GM18873 (cell line): ENCODE measurements at regions not wholly inside any gene's neighbourhood (a gene's known extent, or its start where the extent isn't known, plus 50 kb on each side); places are given as distances from the start of the nearest gene placed in this dataset.

ENCODE experiments used
- ATAC-seq: cut with Tn5 transposase; IDR thresholded peaks from one replicate; pipeline ENCODE4 v1.9.1; 2021; ENCODE audit warnings: mild to moderate bottlenecking, moderate library complexity, moderate number of reproducible peaks; ENCODE audit not compliant: unreplicated experiment, low FRiP score

DNA sequence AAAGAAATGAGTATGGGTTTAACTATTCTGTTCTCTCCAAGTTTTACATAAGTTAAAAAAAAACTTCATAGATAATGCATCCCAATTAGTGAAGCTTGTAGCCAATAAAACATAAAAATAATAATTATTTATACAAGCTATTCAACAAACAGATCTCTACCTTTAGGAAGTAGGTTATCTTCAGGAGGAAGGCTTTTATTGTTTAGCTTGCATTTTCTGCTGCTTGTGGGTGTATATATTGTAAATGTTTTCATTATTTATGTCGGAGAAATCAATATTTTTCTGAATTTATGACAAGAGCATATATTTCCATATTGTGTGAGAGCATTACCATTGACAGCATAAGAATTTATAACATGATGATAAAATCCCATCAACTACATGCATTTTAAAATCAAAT lies 208.3 kb downstream of the TRAM1L1 start:
- ATAC-seq, result no peak

- ATAC-seq, result no peak
Measured at GRCh38 chr4:116872941-116873340, 212.4 kb downstream of the TRAM1L1 start.

- ATAC-seq, result no peak
Measured at GRCh38 chr4:116872308-116872707, 213.1 kb downstream of the TRAM1L1 start.

- ATAC-seq, result no peak
Measured at GRCh38 chr4:116870686-116871085, 214.7 kb downstream of the TRAM1L1 start.

DNA sequence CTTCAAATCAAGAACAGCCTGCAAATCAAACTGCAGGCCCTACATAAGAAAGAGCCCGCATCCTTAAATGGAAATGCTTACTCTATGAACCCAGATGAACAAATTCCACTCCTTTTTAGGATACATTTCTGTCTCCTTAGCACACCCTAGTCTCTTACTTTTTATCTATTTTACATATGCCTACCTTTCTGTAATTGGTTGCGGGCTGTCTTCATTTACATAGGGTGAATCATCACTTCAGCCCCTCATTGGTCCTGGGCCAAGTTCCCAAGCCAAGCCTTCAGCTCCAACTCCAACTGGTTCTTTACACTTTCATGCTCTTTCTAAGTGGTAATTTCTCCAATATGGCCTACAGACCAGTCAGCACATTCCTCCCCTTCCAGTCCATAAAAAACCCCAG lies 219.3 kb downstream of the TRAM1L1 start:
- no peak for ATAC-seq

DNA sequence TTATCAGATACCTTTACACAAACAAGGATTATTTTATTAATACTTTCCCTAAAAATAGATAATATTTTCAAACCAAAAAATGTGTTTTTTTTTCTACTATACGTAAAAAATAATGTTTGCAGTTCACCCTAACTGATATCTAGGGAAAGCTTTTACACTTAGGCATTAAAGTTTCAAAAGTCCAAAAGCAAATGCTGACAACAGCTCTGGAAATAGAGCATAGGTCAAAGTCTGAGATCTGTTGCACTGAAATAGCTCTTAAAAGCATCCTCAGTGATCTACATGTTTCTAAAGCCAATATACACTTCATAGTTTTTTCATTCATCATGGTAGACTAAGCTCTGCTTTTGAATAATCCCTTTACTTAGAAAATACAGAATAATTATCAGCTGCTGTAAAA lies 222.8 kb downstream of the TRAM1L1 start:
- ATAC-seq, result no peak

DNA sequence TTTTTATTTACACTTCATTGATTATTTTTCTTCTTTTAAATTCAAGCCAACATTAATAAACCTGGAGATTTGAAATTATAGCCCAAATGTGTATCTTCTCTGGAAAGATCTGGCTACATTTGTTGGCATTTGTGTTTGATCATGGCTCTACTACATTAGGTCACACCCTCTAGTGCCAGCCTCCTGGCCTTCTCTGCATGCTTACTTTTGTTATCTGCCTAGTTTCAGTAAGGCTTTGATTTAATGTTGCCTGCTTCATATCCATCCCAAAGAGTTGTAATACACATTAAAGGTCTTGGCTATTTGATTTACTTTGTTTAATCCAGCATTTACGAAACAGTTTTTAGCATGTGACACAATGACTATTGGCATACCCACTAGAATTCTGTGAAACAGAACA lies 224.5 kb downstream of the TRAM1L1 start:
- ATAC-seq, result no peak

- ATAC-seq, result no peak
Measured at GRCh38 chr4:116849620-116850019, 235.8 kb downstream of the TRAM1L1 start.

DNA sequence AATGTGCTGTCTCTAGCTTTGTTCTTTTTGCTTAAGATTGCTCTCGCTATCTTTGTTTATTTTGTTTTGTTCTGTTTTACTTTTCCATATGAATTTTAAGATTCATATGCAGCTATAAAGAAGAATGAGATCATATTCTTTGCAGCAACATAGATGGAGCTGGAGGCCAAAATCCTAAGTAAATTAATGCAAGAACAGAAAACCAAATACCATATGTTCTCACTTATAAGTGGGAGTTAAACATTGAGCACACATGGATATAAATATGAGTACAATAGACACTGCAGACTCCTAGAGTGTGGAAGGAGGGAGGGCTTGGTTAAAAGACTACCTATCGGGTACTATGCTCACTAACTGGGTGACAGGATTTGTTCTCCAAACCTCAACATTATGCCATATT lies 237.8 kb downstream of the TRAM1L1 start:
- ATAC-seq, result no peak

GRCh38 chr4:116839826-116840225 lies 245.6 kb downstream of the TRAM1L1 start:
- no peak for ATAC-seq

GRCh38 chr4:116838609-116839008 lies 246.8 kb downstream of the TRAM1L1 start:
- no peak for ATAC-seq

DNA sequence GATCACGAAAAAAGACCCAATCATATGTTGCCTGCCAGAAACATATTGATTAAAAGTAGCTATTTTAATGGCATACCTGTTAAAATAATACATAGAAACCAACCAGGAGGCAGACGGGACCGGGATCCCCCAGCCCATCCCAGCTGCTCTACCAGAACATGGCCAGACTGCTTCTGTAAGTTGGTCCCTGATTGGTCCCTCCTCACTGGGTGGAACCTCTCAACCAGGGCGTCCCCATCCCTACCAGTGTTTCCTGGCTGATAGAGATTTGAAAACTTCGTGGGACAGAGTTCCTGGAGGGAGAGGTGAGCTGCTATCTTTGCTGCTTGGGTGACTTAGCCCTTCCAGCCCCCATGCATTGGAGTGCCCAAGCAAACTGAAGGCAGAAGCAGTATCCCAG lies 256.2 kb downstream of the TRAM1L1 start:
- no peak for ATAC-seq

- no peak for ATAC-seq
Measured at GRCh38 chr4:116824172-116824571, 261.2 kb downstream of the TRAM1L1 start.

DNA sequence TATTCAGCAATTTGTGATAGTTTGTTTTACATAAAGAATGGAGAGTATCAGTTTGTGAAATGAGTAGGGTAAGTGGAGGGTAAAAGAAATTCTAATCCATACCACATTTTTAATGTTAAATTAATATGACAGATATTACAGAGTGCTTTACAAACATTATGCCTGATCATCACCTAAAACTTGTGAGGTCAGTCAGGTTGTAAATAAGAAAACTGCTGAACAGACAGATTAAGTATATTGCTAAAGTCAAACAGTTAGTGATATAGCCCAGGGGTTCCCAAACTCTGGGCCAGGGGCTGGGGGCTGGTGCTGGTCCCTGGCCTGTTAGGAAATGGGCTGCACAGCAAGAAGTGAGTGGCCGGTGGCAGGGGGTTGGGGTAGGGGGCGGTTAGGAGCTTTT lies 273.6 kb downstream of the TRAM1L1 start:
- ATAC-seq, result no peak

GRCh38 chr4:116796022-116796421 lies 289.4 kb downstream of the TRAM1L1 start:
- no peak for ATAC-seq

- no peak for ATAC-seq
Measured at GRCh38 chr4:116788723-116789122, 296.7 kb downstream of the TRAM1L1 start.

- no peak for ATAC-seq
Measured at GRCh38 chr4:116755051-116755450, 330.3 kb downstream of the TRAM1L1 start.

GRCh38 chr4:116752027-116752426 lies 333.3 kb downstream of the TRAM1L1 start:
- no peak for ATAC-seq

GRCh38 chr4:116736756-116737155 lies 348.6 kb downstream of the TRAM1L1 start:
- no peak for ATAC-seq

DNA sequence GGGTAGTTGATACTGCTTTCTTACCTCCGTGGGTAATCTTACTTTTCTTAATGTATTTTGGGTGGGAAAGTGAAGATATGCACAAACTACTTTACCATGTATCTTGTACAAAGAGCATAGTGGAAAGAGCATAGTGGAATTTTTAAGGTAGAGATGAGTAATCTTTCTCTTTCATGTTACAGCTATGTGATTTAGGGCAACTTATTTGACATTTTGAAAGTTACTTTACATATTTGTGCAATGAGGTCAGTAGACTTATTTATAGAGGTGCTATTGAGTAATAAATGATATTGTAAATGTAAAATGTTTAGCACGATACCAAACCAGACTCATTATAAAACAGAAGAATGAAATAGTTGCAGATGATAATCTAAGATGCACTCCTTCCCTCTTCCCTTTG lies 351.2 kb downstream of the TRAM1L1 start:
- ATAC-seq, result no peak

- ATAC-seq, result no peak
Measured at GRCh38 chr4:116733370-116733769, 352.0 kb downstream of the TRAM1L1 start.

GRCh38 chr4:116726523-116726922 lies 358.9 kb downstream of the TRAM1L1 start:
- ATAC-seq, result no peak

DNA sequence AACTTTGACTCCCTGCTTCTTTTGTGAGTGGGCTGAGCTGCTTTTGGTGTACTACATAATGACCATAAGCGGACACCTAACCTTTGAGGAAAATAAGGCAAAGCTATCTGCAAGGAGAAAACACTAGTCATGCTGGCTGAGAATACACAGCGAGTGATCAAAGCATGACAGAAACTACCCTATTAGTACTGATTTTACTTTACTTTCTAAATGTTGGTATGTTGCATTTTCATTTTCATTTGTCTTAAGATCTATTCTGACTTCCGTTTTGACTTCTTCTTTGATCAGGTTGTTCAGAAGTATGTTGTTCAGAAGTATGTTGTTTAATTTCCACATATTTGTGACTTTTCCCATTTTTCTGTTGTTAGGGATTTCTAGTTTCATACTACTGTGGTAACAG lies 361.1 kb downstream of the TRAM1L1 start:
- peak; percentile 82 for ATAC-seq
